GM12865 (cell line): ENCODE measurements at regions not wholly inside any gene's neighbourhood (a gene's known extent, or its start where the extent isn't known, plus 50 kb on each side); places are given as distances from the start of the nearest gene placed in this dataset.

Experiments used
- DNase-seq: peaks from one replicate; pipeline ENCODE4 v3.0.0; 2010; ENCODE audit warnings: low read depth
- H3K4me3 ChIP-seq: 2 replicates; pipeline ENCODE4 v1.5.1; 2011; ENCODE audit warnings: mild to moderate bottlenecking, low read depth, low read length, control low read depth
- TF ChIP-seq, protein P1 (sequence below): IDR thresholded peaks from 2 replicates; pipeline ENCODE4 v1.5.1; 2011; ENCODE audit warnings: low read length, control low read depth, low read depth, inconsistent platforms; ENCODE audit not compliant: insufficient read depth; ENCODE audit errors: missing control alignments

DNA sequence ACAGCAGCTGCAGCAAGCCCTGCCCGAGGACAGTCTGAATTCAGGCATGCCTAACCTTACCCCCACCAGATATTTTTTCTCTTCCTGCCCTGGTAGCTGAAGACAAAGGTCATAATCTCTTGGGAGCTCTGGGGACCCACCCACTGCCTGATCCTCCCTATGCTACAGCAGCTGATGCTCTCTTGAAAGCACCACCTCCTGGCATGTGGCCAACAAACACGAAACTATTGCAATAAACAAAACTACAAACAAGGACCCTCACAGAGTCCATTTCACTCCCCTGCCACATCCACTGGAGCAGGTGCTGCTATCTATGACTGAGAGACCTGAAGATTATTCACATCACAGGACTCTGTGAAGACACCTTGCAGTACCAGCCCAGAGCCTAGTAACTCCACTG is 238.5 kb upstream of the HS3ST5 start:
- DNase-seq: no peak
- TF ChIP-seq, protein P1, sequence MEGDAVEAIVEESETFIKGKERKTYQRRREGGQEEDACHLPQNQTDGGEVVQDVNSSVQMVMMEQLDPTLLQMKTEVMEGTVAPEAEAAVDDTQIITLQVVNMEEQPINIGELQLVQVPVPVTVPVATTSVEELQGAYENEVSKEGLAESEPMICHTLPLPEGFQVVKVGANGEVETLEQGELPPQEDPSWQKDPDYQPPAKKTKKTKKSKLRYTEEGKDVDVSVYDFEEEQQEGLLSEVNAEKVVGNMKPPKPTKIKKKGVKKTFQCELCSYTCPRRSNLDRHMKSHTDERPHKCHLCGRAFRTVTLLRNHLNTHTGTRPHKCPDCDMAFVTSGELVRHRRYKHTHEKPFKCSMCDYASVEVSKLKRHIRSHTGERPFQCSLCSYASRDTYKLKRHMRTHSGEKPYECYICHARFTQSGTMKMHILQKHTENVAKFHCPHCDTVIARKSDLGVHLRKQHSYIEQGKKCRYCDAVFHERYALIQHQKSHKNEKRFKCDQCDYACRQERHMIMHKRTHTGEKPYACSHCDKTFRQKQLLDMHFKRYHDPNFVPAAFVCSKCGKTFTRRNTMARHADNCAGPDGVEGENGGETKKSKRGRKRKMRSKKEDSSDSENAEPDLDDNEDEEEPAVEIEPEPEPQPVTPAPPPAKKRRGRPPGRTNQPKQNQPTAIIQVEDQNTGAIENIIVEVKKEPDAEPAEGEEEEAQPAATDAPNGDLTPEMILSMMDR: no peak
- H3K4me3 ChIP-seq: no peak overlapping the region

DNA sequence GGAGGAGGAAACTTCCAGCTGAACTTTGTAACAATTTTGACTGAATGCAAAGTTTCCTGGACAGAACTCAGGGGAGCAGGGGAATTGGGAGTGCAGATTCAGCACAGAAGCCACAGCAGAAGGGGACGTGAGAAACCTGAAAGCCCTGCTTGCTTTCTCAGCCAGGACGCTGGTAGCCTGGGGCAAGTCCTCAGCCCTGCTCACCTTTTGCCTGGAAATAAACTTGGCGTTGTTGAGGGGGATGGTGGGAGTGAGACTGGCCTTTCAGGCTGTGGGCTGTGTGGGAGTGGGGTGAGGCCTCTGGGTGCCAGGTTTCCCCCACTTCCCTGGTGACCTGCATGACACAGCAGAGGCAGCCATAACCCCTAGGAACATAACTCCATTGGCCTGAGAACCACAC is 238.1 kb upstream of the HS3ST5 start:
- no peak overlapping the region for H3K4me3 ChIP-seq
- DNase-seq: no peak
- TF ChIP-seq, protein P1: no peak

DNA sequence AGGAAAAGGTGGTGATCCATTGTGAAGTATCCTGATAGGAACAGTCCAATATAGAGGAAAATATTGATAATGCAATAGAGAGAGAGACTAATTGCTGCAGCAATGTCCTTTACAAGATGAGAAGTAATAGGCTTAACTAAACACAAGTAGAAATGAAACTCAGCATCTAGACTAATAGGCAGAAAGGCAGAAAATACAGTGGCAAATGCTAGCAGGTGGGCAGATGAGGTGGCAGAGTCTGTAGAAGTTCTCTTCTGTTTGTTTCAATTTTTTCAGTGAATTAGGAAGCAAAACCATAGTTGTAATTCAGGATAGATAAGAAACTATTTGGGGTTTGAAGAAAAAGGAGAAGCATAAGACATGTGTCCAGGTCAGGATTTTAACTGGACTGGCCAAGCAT is 236.7 kb upstream of the HS3ST5 start:
- TF ChIP-seq, protein P1: no peak
- H3K4me3 ChIP-seq: no peak overlapping the region
- no peak for DNase-seq

DNA sequence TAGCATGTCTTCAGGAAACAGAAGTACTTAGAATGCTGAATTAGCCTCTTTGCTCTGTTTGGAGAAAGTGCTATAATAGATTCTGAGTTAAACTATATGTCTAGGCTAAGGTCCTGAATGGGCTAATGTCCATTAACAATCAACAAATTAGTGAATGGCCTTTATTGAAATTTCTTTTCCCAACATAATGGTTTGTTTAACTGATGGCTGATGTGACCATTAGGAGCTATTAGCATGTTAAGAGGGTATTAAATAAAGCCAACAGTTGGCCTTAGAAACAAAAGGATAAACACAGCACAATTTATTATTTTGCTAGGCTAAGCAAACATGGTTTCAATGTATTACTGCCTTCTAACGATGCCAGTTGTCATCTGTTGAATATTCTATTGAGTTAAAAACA is 234.3 kb upstream of the HS3ST5 start:
- DNase-seq: no peak
- TF ChIP-seq, protein P1: no peak
- H3K4me3 ChIP-seq: no peak overlapping the region

DNA sequence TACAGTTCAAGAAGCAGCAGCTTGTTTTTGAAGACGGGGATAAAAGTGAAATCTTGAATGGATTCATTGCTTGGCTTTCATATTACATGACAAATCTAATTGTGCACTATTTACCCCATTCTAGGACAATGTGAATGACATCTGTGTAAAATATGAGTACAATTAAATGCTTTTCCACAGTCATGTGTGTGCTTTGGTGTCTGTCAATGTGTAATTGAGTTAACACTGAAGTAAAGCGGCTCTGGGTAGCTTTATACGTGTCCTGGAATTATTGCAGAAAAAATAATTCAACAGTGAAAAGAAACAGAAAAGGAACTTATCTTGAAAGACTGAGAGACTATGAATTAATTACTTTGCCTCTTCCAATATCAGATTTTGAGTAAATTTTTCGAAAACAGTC is 233.5 kb upstream of the HS3ST5 start:
- H3K4me3 ChIP-seq: no peak overlapping the region
- no peak for DNase-seq
- TF ChIP-seq, protein P1: no peak

DNA sequence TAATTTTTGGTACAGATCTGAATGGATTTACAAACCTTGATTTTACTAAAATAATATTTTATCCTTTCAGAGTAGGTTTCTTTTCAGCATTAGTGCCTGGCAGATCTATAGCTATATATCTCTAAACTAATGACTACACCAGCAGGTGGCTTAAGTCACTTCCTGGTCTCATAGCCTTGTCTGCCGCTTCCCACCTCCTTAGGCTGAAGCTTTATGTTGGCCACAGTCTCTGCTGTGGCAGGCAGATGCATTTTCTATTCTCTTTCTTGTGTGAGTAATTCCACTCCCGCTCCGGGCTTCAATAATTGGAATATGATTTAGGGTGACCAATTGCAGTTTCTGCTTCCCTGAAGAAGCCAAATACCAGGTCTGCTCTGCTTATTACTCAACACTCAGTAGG is 226.8 kb upstream of the HS3ST5 start:
- no peak overlapping the region for H3K4me3 ChIP-seq
- DNase-seq: no peak
- TF ChIP-seq, protein P1: no peak

DNA sequence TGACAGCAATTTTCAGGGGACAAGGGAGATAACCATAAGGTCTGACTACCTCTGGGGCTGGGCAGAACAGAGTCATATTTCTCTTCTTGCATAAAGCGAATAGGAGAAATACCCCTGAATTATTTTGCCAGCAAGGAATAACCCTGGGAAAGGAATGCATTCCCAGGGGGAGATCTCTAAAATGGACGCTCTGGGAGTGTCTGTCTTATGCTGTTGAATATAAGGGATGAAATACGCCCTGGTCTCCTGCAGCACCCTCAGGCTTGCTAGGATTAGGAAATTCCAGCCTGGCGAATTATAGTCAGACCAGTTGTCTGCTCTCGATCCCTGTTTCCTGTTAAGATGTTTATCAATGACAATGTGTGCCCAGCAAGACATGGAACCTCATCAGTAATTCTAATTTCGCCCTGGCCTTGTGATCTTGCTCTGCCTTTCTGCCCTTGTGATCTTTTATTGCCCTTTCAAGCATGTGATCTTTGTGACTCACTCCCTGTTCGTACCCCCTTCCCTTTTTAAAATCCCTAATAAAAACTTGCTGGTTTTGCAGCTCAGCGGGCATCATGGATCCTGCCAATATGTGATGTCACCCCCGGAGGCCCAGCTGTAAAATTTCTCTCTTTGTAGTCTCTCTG is 221.6 kb upstream of the HS3ST5 start:
- no peak for DNase-seq
- no peak overlapping the region for H3K4me3 ChIP-seq
- TF ChIP-seq, protein P1: no peak
